ENCODE measurements at regions not wholly inside any gene's neighbourhood (a gene's known extent, or its start where the extent isn't known, plus 50 kb on each side); places are given as distances from the start of the nearest gene placed in this dataset.
A peak's percentile ranks its signal among the peaks of the same experiment; 100 is the strongest.

DNA sequence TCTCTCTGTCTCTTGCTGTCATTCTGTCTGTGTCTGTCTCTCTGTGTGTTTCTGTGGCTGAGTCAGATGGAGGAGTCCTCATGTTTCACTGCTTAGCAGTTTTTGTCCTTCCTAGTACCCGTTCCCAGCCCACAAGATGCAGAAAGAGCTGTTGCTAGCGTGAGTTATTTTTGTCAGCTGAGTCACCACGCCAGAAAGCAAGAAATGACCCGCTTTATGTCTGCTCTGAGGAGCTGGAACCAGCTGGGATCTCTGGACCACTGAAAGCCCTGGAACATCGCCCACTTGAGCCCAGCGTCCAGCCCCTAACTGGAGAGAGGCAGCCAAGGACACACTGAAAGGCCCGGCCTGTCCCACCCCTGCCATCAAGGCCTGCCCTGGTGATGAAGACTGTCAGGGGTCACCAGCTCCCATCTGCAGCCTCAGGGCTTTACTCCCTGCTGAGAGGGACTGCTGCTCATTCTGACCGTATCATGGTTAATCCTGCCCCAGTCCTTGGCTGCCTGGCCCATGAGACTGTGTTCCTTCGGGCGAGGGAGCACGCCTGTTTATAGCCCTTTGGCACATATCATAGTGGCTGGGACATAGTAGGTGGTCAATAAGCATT, 101.7 kb upstream of the TPM1 start:
- peak; percentile 69 for DNase-seq
- TF ChIP-seq EZH2phosphoT487 (IDR thresholded peaks at IDR 0.05; ENCODE audit: low read length) (no peak), EZH2 (optimal IDR thresholded peaks at IDR 0.05; ENCODE audit: low read depth, low read length) (no peak)
- TF ChIP-seq, protein P1, sequence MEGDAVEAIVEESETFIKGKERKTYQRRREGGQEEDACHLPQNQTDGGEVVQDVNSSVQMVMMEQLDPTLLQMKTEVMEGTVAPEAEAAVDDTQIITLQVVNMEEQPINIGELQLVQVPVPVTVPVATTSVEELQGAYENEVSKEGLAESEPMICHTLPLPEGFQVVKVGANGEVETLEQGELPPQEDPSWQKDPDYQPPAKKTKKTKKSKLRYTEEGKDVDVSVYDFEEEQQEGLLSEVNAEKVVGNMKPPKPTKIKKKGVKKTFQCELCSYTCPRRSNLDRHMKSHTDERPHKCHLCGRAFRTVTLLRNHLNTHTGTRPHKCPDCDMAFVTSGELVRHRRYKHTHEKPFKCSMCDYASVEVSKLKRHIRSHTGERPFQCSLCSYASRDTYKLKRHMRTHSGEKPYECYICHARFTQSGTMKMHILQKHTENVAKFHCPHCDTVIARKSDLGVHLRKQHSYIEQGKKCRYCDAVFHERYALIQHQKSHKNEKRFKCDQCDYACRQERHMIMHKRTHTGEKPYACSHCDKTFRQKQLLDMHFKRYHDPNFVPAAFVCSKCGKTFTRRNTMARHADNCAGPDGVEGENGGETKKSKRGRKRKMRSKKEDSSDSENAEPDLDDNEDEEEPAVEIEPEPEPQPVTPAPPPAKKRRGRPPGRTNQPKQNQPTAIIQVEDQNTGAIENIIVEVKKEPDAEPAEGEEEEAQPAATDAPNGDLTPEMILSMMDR (IDR thresholded peaks at IDR 0.05; ENCODE audit: low read length), result no peak
- H3K27ac ChIP-seq (ENCODE audit: low read length), result peak overlapping the region; percentile 11; the same call in 1 of the 2 replicates

DNA sequence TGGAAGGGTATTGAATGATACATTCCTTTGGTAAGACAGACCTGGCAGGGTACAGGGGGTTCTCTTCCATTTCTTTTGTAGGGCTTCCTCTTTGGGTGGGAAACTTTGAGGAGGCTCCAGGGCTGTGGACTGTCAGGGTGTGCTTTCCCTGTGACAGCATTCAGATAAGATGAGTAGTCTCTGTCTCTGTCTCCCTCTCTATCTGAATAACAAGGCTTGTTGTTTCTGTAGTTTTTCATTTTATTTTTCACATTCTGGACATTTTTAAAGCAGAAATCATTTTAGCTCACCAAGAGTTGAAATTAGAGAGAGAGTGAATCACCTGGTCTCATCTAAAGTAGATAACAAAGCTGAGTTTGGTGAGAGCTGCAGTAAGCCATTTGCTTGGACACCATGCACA, 100.8 kb upstream of the TPM1 start:
- no peaks in the 10 kb centered on the region for H3K27me3 ChIP-seq (replicated peaks; ENCODE audit: insufficient read depth, low read length)
- H3K36me3 ChIP-seq (replicated peaks; ENCODE audit: insufficient read depth, low read length), result no peaks in the 10 kb centered on the region
- peaks cover 15% of the 10 kb centered on the region for H3K4me1 ChIP-seq (ENCODE audit: low read length)
- H3K79me2 ChIP-seq (ENCODE audit: low read length), result no peaks in the 10 kb centered on the region
- H3K9me3 ChIP-seq (replicated peaks; ENCODE audit: insufficient read depth, low read length), result no peaks in the 10 kb centered on the region
- H2AFZ ChIP-seq (ENCODE audit: low read length), result no peak overlapping the region
- H3K27ac ChIP-seq (ENCODE audit: low read length), result no peak overlapping the region
- H3F3A ChIP-seq (ENCODE audit: insufficient read depth, low read length), result no peaks in the 10 kb centered on the region
- H3K4me2 ChIP-seq (ENCODE audit: low read depth, low read length), result no peak overlapping the region
- TF ChIP-seq EZH2phosphoT487 (IDR thresholded peaks at IDR 0.05; ENCODE audit: low read length) (no peak), EZH2 (optimal IDR thresholded peaks at IDR 0.05; ENCODE audit: low read depth, low read length) (no peak)
- TF ChIP-seq, protein P1 (IDR thresholded peaks at IDR 0.05; ENCODE audit: low read length), result no peak
- no peaks in the 10 kb centered on the region for H4K20me1 ChIP-seq (ENCODE audit: insufficient read depth, low read length)
- no peaks in the 10 kb centered on the region for H3K9me2 ChIP-seq (replicated peaks; ENCODE audit: insufficient read depth, low read length)
- H3K4me3 ChIP-seq (ENCODE audit: low read length), result no peak overlapping the region
- H3K9ac ChIP-seq (ENCODE audit: low read length), result no peak overlapping the region
- no peak for DNase-seq

More for the DNA sequence above, 101.7 kb upstream of the TPM1 start:
- H3K36me3 ChIP-seq (replicated peaks; ENCODE audit: insufficient read depth, low read length), result no peaks in the 10 kb centered on the region
- H3K9me2 ChIP-seq (replicated peaks; ENCODE audit: insufficient read depth, low read length), result no peaks in the 10 kb centered on the region
- H4K20me1 ChIP-seq (ENCODE audit: insufficient read depth, low read length), result no peaks in the 10 kb centered on the region
- H3K79me2 ChIP-seq (ENCODE audit: low read length), result no peaks in the 10 kb centered on the region
- no peaks in the 10 kb centered on the region for H3K9me3 ChIP-seq (replicated peaks; ENCODE audit: insufficient read depth, low read length)
- H3K4me2 ChIP-seq (ENCODE audit: low read depth, low read length), result peak overlapping the region; percentile 48
- H3K4me3 ChIP-seq (ENCODE audit: low read length), result no peak overlapping the region
- H3K4me1 ChIP-seq (ENCODE audit: low read length), result peaks cover 15% of the 10 kb centered on the region
- no peaks in the 10 kb centered on the region for H3F3A ChIP-seq (ENCODE audit: insufficient read depth, low read length)
- no peak overlapping the region; the same call in 1 of the 2 replicates for H3K9ac ChIP-seq (ENCODE audit: low read length)
- peak overlapping the region; percentile 71 for H2AFZ ChIP-seq (ENCODE audit: low read length)
- H3K27me3 ChIP-seq (replicated peaks; ENCODE audit: insufficient read depth, low read length), result no peaks in the 10 kb centered on the region

DNA sequence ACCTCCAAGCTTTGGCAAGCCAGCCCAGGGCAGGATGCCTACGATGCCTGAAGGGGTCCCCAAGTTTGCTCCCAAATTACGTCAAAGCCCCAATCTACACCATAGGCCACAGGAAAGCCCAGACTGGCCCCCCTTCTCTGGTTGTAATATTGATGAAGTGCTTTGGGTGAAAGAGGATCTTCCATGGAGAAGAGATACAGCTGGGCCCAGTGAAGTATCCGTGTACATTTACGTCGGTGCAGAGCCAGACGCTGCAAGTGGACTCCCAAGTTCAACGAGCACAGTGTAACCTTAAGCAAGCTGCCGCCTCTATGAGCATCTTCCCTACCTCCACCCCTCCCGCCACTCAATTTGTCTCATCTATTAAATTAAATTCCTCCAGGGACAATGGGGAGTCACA, 100.1 kb upstream of the TPM1 start:
- no peak overlapping the region for H3K4me2 ChIP-seq (ENCODE audit: low read depth, low read length)
- no peak overlapping the region for H2AFZ ChIP-seq (ENCODE audit: low read length)
- no peak overlapping the region for H3K9ac ChIP-seq (ENCODE audit: low read length)
- peaks cover 15% of the 10 kb centered on the region for H3K4me1 ChIP-seq (ENCODE audit: low read length)
- TF ChIP-seq EZH2 (optimal IDR thresholded peaks at IDR 0.05; ENCODE audit: low read depth, low read length), result no peak
- TF ChIP-seq, protein P1 (IDR thresholded peaks at IDR 0.05; ENCODE audit: low read length), result no peak
- no peak for TF ChIP-seq EZH2phosphoT487 (IDR thresholded peaks at IDR 0.05; ENCODE audit: low read length)
- H3K4me3 ChIP-seq (ENCODE audit: low read length), result no peak overlapping the region
- H3F3A ChIP-seq (ENCODE audit: insufficient read depth, low read length), result no peaks in the 10 kb centered on the region
- no peaks in the 10 kb centered on the region for H3K9me3 ChIP-seq (replicated peaks; ENCODE audit: insufficient read depth, low read length)
- H3K79me2 ChIP-seq (ENCODE audit: low read length), result no peaks in the 10 kb centered on the region
- H3K36me3 ChIP-seq (replicated peaks; ENCODE audit: insufficient read depth, low read length), result no peaks in the 10 kb centered on the region
- no peaks in the 10 kb centered on the region for H4K20me1 ChIP-seq (ENCODE audit: insufficient read depth, low read length)
- H3K9me2 ChIP-seq (replicated peaks; ENCODE audit: insufficient read depth, low read length), result no peaks in the 10 kb centered on the region
- no peak overlapping the region for H3K27ac ChIP-seq (ENCODE audit: low read length)
- no peak for DNase-seq
- H3K27me3 ChIP-seq (replicated peaks; ENCODE audit: insufficient read depth, low read length), result no peaks in the 10 kb centered on the region

All from MM.1S (cell line).